Ecto neural progenitor cell (in vitro differentiated cells): ENCODE measurements at regions not wholly inside any gene's neighbourhood (a gene's known extent, or its start where the extent isn't known, plus 50 kb on each side); places are given as distances from the start of the nearest gene placed in this dataset.
"Not testable (repeated sequence)": the region's sequence is repeated elsewhere in the genome, so short reads cannot be mapped to it uniquely, and the experiment has no call there.

ENCODE experiments used
- DNase-seq: peaks from one replicate; pipeline ENCODE4 v3.0.0-alpha.2; 2018; ENCODE audit warnings: low spot score

DNA sequence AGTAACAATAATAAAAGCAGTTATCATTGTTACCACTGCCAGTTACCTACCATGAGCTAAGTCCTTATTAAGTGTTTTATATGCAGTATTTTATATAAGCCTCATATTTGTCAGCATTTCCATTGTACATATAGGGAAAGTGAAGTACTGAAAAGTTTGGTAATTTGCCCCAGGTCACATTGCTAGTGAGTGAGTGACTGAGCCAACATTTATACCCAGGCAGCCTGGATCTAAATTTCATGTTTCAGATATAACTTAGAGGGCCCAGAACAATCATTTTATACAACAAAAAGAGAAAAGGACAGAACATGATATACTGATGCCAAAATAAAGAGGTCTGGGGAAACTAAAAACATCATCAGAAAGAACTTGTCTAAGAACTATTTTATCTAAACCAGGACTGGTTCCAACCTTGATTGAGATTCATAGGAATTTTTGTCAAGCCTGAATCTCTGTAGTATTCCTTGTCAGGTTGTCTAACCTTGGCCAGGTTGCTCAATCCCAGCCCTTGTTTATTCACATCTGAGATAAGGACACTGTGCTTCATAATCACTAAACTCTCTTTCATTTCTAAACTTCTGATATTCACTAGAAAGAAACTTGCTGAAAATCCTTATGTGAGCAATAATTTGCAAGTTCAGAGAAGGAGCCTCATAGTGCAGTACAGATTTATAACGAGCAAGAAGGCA, 308.2 kb downstream of the IPMK start:
- DNase-seq, result no peak

DNA sequence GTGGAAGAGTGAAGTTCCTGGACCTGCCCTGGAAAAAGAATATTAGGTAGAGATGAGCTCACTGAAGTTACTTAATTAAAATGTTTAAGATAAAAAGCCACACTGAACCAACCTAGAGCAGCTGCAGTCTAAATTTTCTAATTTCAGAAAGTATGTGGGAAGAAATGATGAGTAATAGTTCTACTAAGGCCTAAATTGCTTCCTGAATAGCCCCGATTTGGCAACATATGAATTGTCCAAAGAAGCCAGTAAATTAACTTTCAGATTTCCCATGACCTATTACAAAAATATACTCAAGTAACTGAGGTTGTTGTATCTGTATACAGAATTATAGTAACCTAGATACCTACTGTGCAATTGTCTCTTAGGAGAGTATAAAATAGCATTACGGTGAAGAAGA, 312.6 kb downstream of the IPMK start:
- DNase-seq, result no peak

DNA sequence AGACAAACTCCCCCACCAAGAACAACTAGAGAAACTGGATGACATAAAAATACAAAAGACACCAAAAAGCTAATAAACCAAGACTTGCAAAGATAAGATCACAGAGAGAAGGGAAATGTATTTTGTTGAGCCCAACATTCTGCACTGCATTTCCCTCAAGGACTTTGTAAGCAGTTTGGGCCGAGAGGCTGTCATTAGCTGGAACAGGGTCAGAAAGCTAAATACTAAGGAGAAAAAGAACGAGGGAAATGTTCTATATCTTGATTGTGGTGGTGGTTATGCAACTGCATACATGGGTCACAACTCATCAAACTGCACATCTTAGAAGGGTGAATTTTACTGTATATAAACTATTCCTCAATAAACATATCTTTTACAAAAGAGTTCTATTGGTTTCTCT, 315.0 kb downstream of the IPMK start:
- no peak for DNase-seq

DNA sequence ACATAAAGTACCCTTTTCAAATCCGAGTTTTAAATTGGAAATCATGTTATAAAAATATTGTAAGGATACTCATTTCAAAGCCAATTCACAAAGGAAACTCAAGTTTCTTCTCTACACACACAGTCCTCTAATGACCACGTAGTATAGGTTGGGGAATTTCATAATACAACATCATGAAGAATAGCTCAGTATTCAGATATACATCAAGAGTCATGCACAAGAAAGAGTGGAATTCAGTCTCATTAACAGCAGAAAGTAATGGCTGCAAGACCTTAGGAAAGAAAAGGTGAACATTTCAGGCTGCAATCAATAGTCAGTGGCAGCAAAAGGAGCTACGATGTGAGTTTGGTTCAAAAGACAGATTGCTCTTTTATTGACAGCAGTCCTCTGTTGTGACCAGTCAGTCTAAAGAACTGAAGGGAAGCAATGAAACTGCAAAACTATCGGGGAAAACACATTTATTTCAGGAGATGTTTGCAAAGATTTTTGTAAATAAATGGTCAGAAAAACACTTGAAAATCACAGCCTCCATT, 317.2 kb downstream of the IPMK start:
- no peak for DNase-seq

DNA sequence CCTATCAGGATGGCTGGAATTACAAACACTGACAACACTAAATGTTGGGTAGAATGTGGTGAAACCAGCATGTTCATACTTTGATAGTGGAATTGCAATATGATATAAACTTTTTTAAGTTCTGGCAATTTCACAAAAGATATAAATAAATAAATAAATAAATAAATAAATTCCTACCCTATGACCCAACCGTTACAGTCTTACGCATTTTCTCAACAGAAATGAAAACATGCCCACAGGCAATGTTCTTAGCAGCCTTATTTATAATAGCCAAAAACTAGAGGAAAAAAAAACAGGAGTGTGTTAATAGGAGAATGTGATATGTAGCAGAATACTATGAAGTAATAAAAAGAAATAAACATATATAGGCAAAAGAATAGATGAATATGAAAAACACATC, 318.9 kb downstream of the IPMK start:
- no peak for DNase-seq

DNA sequence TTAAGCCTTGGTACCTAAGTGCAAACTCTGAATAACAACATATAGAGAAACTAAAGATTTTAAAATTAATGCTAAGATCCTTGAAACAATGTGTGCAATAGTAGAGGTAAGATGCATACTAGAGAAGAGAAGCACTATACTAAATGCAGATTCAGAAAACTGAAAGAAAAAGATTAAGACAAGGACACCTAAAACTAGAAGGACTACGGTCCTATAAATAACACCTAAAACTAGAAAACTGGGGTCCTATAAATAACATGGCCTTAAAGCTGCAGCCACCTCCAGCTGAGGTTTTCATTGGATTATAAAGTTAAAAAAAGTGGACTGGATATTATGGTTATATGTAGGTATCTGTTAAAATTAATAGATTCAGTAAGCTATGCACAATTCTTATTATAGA, 320.9 kb downstream of the IPMK start:
- DNase-seq, result no peak

DNA sequence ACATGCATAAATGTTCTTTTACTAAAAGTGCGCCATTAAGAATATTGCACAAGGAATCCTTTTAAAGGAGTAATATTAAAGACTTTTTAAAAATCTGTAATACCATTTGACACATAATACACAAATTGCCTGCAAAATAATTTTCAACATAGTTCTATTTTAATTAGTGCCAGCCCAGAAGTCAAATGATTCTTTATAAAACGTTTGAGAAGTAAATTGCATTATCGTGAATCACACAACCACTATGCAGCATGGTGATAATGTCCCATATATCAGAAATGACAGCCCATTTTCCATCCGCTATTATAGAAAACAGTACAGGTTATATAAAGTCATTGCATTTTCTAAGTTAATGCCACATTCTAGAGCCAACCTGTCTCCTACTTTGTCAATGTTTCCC, 324.0 kb downstream of the IPMK start:
- DNase-seq, result no peak

DNA sequence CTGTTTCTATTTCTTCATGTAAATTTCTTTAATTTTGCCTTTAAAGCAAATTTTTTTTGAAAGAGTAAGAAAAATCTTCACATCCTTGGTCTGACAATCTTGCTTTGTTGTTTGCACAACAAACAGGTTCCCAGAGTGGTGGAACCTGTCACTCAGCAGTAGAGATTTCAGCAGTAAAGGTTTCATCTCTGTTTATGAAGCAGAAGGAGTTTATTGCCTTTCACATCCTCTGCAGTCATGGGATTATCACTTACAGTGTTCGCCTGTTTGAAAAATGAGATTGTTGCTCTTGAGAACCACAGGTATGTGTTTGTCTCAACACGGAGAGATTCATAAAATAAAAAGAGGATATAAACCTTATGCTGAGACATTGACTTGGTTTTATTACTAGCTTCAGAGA, 342.6 kb downstream of the IPMK start:
- DNase-seq, result no peak

DNA sequence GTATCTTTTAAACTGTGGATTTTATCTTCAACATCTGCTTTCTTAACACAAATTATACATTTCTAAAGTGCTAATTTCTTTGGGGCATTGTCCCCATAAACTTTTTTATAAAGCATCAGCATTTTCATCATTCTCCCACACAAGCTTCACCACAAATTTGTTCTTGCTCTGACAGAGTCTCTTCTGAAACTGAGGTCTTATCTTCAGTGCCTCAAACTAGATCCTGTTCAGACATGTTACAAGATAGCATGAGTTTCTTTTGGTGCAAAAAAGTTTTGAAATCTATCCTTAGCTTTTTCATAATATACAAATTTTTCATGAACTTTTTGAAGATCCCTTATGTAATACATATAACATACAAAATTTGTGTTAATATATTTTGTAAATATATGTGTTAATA, 346.6 kb downstream of the IPMK start:
- no peak for DNase-seq

DNA sequence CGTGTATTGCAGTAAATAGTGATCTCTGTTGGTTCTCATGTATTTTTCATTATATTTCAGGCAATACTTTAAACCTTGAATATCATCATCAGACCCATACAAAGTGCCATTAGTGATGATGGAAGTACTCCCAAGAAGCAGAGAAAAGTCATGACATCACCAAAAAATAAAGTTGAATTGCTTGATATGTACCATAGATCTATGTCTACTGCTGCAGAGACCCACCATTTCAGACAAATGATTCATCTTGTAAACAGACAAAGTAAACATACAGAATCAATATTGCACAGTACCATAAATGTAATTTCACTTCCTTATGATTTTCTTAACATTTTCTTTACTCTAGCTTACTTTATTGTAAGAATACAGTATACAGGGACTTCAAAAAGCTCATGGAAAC, 347.8 kb downstream of the IPMK start:
- no peak for DNase-seq

DNA sequence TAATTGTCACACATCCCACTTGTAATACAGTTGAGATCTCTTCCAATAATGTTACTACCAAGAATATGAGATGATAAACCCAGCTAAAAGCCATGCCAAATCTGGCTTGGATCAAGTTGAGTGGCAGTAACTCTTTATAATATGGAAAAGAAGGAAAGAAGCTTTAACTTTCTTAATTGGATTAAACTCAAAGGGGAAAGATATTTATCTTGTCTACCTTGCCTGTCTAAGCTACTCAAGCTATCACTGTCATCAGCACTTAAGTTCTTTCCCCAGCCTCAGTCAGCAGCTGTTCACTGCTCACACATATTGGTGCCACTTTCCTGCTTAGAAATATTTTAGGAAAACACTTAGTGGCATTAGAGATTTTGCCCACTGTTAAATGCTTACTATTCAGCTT, 350.7 kb downstream of the IPMK start:
- no peak for DNase-seq

DNA sequence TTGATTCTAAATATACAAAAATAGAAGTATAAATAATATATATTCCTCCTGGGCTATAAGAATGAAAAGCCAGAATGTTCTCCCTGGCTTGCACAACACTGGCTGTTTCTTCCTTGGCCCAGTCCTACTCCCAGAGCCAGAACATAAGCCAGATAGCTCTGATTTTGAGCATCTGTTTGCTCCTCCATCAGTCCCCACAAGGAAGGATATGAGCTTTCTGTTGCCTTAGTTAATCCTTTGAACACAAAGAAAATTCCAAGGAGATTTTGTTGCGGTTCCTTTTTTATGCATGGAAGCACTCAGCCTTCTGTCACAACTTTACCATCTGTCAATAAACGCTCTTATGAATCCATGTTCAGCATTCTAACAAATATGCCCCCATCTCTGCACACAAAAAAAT, 361.8 kb downstream of the IPMK start:
- no peak for DNase-seq

DNA sequence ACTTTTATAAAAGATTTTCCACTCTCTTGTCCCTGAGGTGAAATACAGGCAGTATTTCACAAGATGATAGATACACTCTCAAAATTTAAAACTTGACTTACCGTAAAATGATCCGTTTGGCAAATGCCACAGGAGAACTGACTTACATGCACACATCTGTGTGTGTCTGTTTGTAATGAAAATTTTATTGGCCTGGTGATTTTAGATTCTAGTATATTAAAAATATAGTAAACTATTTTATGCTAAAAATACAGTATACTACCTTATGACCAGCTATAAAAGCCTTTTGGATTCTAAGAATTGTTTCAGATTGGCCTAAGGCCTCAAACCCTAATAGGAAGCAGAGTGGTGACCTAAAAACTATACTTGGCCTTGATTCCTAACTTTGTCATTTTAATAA, 362.7 kb downstream of the IPMK start:
- no peak for DNase-seq

DNA sequence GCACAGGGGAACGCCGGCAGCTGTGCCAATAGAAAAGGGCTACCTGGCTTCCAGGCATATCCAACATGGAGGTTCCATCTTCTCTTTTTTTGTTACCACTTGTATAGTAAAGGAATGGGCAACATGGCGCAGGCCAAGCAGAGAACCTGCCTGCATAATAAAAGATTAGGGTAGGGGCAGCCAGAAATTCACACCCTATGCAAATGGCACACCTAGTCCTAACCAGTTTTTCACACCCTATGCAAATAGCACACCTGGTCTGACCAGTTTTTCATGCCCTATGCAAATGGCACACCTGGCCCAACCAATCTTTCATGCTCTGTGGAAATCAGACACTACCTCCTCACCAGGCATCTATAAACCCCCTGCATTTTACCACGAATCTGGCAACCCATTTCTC, 369.5 kb downstream of the IPMK start:
- DNase-seq, result no peak

DNA sequence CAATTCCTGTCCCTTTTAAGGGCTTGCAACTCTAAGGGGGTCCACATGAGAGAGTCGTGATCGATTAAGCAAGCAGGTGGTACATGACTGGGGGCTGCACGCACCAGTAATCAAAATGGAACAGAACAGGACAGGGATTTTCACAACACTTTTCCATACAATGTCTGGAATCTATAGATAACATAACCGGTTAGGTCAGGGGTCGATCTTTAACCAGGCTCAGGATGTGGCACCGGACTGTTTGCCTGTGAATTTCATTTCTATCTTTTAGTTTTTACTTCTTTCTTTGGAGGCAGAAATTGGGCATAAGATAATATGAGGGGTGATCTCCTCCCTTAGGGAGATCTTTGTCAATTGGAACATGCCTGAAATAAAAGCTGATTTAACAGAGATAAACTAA, 370.1 kb downstream of the IPMK start:
- DNase-seq, result no peak

DNA sequence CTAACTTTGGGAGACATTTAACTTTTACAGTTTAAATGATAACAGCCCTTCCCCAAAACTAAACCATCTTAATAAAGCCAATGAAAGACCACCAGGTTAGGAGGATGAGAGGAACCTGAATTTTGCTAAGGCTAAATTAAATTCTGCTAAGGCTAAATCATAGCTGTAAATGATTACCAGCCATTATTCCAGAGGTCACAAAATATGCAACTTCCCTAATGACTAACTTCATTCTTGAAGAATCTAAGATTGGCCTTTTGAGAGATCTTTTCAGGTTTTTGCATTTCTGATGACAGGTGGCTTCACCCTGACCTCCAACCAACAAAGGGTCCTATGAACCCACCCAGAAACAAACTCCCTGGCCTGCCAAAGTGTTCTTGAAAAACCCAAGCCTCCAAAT, 373.3 kb downstream of the IPMK start:
- no peak for DNase-seq

DNA sequence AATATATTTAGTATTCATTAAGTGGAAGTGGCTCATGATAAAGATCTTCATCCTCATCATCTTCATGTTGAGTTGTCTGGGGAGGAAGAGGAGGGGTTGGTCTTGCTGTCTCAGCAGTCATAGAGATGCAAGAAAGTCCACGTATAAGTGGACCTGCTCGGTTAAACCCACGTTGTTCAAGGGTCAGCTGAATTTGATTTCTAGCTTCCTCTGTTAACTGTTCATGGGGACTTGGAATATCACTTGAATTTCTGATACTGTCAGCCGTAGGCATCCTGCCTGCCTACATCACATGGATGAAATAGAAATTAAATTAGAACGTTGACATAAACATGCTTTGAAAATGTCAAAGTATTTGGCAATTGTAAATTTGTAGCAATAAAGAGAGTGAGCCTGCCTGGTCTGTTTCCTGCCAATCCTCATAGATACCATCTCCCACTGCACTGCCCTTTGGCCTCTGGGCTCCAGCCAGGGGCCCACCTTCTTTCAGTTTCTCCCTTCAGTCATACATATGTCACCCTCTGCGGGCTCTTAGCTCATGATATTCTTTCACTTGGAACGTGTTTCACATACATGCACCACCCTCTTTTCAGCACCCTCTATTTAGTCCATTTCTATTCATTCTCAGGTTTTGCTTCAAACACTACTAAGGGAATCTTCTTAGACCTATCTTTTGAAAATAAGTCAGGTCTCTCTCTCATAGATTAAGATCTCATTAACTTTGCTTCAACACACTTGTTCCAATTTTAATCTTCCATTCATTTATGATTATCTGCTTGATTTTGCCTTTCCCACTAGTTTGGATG, 376.3 kb downstream of the IPMK start:
- DNase-seq, result no peak

DNA sequence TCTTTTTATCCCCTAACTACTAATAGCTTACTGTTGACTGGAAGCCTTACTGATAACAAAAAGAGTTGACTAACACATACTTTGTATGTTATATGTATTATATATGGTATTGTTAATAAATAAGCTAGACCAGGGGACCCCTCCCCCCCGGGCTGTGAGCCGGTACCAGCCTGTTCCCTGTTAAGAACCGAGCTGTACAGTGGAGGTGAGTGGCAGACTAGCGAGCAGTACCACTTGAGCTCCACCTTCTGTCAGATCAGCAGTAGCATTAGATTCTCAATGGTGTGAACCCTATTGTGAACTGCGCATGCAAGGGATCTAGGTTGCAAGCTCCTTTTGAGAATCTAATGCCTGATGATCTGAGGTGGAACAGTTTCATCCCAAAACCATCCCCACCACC, 377.0 kb downstream of the IPMK start:
- DNase-seq, result no peak

DNA sequence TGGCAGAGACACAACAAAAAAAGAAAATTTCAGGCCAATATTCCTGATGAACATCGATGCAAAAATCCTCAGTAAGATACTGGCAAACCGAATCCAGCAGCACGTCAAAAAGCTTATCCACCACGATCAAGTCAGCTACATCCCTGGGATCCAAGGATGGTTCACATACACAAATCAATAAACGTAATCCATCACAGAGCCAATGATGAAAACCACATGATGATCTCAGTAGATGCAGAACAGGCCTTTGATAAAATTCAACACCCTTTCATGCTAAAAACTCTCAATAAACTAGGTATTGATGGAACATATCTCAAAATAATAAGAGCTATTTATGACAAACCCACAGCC, 382.1 kb downstream of the IPMK start:
- DNase-seq, result not testable (repeated sequence)

DNA sequence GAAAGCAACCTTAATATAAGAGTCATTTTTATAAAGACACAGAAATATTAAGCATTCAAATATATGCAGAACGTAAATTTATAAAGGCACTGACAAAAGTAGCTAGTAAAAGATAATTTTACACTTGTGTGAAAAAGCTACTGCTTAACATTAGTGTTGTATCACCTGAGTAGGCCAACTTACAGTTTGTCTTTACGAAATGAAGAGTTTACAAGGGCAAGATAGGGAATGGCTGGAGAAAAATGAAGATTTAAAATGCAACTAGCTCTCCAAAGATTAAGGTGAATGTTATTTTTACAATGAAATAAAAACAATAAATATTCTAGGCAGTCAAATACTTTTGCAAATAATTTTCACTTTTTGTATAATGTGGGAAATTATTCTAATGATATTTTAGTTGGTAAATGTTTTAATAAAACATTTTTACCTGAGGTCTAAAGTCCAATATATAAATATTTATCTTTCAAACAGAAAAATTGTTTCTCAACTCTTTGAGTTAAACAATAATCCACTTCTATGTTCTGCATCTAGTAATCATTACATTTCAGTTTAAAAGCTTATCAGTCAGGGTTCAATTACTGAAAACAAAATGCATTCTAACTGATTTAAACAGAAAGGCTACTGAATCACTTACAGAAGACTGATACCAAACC, 382.6 kb downstream of the IPMK start:
- no peak for DNase-seq

DNA sequence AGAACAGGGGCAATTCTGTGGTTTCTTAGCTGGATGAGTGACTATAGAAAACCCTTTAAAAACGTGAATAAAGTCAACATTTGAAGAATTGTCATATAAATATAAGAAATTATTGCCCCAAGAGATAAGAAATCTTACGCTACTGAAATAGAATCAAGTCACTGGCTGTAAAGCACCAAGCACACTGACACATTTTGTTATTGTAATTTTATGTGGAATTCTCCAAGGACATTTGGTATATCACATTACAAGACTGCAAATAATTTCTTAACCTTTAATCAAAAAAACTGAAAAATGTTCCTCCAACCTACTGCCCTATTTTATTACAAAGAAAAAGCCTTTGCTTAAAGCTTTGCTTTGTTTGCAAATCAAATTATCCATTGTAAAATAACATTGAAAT, 383.3 kb downstream of the IPMK start:
- DNase-seq, result no peak

DNA sequence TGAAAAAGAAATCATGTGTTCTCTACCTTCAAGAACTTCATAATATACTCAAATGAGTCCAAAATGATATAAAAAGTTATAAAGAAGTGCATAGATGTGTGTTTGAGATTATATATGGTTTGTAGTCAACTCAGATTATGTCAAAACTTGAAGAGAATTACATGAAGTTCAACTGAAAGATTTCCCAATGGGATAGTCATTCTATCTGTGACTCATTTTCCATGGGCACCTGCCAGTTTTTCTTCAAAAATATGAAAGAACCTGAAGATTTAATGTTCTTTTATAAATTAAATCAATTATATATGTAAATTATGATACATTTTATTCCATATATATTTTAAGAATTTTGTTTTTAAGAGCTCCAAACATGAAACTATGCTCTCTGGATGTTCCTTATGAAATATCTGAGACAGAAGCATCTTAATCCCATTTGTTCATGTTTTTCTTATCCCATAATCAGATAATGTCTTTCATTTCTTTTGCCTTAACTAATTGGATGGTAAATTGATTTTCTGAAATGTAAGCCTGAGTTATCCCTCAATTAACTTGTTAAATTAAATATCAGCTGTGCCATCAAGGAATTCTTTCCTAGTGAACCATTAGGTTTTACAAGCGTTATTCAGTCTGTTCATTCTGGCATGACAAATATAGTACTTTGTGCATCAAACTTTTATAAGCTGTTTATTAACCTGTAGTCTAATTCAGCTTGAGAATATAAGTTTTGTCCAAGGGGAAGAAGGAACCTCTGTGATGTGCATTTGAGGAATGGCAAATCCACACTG, 387.1 kb downstream of the IPMK start:
- no peak for DNase-seq
